ENCODE measurements at regions not wholly inside any gene's neighbourhood (a gene's known extent, or its start where the extent isn't known, plus 50 kb on each side); places are given as distances from the start of the nearest gene placed in this dataset.

DNA sequence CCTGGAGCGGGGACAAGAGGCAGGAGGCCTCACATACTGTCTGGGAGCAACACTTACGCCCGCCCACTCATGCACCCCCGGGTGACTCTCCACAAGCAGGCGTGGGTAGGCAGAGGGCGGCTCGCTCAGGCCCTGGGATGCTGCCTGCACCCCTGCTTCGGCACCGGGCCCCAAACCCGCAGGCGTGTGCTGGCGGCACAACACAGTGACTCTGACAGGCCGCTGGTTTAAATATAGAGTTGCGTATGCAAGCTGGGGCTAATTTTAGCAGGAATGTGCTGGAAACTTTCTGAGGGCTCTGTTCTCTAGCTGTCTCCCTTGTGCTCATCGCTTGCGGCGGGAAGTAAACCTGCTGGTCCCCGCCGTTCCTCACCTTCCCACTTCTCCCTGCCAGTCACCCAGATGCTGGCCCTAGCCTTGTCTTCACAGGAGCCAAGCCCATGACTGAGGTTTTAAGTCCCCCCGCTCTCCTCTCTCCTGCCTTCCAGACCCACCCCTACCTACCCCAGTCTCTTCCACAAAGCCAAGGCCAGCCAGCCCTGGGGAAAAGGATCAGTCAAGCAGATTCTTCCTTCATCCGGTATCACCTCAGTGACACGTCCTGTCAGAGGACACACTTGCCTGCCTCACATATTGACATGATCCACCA lies 94.5 kb upstream of the FOXP4 start:
- DNase-seq (ENCODE audit: low spot score) = peak; percentile 76

DNA sequence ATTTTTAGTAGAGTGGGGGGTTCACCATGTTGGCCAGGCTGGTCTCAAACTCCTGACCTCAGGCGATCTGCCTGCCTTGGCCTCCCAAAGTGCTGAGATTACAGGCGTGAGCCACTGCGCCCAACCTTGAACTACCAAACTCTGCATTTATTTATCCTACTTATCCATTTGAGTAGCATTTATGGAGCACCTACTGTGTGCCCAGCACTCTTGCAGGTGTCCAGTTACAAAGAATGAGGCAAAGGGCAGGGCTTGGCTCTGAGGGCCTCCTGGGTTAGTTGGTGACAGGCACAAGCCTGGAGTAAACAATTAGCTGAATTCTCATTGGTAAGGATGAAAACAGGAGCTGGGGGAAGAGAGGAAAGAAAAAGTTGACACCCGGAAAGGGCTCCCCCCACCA lies 93.4 kb upstream of the FOXP4 start:
- no peak for DNase-seq (ENCODE audit: low spot score)

DNA sequence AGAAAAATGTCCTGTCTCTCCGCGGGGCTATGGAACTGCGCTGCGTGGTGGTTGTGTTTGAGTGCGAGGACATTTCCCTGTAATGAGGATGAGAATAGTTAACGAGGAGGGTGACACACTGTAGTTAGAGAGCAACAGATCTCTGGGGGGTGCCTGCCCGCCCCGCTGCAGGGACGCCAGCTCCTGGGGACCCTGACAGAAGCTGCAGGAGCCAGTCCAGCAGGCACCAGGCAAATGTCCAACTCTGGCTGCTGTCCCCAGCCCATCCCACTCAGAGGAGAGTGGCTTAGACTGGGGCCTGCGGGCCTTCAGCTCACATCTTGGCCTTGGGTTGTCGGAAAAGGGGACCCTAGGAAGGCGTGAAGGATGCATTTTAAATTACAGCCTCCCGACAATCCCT lies 92.9 kb upstream of the FOXP4 start:
- no peak for DNase-seq (ENCODE audit: low spot score)

DNA sequence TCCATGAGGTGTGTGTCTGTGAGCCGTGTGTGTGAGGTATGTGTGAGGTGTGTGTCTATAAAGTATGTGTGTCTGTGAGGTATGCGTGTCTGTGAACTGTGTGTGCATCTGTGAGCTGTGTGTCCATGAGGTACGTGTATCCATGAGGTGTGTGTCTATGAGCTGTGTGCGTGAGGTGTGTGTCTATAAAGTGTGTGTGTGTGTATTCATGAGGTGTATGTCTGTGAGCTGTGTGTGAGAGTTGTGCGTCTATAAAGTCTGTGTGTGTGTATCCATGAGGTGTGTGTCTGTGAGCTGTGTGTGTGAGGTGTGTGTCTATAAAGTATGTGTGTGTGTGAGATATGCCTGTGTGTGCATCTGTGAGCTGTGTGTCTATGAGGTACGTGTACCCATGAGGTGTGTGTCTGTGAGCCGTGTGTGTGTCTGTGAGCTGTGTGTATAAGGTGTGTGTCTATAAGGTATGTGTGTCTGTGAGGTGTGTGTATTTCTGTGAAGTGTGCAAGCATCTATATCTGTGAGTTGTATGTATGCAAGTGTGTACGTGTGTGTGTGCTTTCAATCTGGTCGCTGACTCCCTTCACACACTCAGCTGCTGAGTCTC lies 91.9 kb upstream of the FOXP4 start:
- DNase-seq (ENCODE audit: low spot score) = no peak

DNA sequence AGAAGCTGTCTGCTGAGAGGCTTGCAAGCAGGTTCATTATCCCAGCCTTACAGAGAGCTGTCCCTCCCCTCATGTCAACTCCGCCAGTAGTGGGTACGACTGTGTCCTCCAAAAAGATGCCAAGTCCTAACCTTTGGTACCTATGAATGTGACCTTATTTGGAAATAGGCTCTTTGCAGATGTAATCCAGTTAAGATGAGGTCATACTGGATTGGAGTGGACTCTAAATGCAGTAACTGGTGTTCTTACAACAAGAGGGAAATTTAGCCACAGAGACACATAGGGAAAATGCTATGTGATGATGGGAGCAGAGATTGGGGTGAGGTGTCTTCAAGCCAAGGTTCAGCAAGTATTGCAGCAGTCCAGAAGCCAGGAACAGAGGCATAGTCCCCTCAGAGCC lies 90.8 kb upstream of the FOXP4 start:
- no peak for DNase-seq (ENCODE audit: low spot score)

DNA sequence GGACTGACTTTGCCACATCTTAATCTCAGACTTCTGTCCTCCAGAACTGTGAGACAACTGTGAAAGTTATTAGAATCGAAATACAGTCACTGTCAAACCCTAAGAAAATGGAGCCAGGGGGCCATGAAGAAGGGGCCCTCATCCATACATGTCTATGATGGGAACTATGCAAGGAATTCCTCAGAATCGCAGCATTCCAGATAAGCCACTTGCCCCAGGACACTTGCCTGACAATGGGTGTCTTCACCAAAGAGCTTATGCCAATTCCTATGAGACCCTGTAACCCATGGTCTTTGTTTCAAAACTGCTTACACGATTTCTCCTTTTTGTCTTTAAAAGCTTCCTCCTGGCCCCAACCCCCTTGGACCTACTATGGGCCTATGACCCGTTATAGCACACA lies 90.4 kb upstream of the FOXP4 start:
- DNase-seq (ENCODE audit: low spot score) = no peak

DNA sequence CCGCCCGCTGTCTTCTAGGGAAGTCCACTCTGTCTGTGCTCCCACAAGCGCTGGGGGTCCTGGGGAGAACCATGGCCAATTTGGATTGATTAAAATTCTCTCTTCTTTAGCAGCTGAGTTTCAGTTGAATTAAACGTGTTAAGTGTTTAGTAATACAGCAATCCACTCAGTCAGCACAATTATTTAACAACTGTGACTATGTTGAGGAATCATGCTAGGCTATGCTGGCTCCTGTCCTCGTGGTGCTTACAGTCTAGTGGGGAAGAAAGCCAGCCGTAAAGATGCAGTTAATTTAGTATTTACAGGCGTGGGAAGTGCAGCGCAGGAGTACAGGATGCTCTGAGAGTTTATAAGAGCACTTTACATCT lies 88.9 kb upstream of the FOXP4 start:
- no peak for DNase-seq (ENCODE audit: low spot score)

DNA sequence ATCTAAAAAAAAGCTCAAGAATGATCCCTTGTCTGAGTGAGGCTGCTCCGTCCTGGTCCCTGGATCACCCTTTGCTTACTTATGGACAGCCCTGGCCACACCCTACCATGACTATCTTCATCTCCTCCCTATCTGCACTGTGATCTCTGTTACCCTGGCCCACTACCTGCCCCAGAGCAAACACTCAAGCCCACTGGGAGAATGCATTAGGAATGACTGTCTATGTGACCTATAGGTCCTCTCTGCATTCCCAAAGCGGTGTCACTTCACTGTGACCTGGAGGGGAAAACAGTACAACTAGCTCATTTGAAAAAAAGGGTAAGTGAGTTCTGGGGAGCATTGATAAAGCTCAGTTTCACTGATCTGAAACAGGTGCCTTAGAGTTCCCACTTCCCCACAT lies 86.4 kb upstream of the FOXP4 start:
- DNase-seq (ENCODE audit: low spot score) = no peak

DNA sequence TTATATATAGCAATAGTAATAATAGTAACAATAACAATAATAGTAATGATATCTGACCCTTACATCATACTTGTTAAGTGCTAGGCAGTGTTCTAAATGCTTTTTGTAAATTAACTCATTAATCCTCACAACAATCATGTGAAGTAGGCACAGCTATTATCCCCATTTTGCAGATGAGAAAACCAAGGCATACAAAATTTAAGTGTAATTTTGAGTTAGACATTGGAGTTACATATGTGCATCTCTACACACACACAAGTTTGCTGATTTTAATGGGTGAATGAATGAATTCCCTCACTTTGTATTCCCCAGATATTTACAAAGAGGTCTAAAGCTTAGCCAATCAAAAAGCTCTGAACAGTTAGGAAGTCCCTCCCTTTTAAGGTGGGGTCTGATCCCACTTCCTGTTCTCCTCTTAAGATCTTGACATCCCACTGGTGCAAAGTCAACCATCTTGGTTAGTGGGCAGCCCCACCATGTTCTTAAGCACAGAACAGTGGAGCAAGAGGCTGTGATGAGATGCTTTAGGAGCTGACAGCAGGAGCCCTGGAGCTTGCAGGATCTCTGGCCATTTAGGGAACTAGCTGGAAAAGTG lies 85.3 kb upstream of the FOXP4 start:
- DNase-seq (ENCODE audit: low spot score) = no peak

DNA sequence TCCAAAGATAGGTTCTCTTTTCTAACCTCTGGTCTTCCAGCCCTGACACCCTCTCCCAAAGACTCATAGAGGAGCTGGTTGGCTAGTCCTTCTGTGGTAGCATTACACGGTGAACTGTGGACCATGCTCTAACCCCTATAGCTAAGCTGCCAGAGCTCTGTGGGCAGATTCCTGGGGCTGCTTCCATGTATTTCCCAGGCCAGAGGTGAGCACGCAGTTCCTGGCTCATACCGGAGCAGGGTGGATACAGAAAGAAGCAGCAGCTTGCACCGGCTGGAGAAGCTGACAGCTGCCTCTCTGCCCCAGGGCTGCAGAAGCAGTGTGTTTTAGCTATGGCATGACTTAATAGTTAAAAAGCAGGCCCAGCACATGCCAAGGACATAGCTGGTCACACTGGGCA lies 84.1 kb upstream of the FOXP4 start:
- DNase-seq (ENCODE audit: low spot score) = no peak

DNA sequence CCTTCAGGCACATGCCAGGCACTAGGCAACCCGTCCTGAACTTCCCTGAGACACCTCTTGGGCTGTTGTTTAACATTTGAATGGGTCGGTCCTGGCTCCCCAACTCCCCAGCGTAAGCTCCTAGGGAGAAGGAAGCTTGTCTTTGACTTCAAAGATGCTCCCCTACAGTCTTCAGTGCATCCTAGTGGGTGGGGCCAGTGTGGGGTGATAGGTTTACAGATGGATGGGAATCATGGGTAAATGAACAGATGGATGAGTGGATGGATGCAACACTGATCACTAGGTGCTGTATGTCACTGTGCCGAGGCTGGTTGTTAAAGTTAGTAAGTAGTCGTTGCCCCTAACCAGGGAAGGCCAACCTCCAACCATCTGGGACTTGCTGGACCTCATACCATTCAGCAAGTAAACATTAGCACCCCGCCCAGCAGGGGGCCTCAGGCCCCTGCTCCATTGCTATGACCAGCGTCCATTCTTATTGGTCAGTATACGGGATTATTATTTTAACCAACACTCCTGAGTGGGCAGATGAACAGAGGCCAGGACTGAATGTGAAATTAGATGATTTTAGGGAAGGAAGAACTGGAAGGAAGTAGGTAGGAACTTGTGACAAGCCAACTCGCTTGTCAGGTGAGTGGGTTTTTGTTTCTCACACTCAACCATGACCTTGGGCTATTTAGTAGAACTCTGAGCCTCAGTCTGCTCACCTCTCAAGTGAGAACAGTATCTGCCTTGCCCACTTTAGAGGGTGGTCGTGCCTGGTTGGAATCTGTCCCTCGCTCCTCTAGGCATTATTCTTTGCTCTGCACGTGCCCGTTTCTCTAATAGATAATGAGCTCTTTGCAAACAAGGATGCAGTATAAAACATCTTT lies 82.9 kb upstream of the FOXP4 start:
- DNase-seq (ENCODE audit: low spot score) = peak; percentile 82

DNA sequence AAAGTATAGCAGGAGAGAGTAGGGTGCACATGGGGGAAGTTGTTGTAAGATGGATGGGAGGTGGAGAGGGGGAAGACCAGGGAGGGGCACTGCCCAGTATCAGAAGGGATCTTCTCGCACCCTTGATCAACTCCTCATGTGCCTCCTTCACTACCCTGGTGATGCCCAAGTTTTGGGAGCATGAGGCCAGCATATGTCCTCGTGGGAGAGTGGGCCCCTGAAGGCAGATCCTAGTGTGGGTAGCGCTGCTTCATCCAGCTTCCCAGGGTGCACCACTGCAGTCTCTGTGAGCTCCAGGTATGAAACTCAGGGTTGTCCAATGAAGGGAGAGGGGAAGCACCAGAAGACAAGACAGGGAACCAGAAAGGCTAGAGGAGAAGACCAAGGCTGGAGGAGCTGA lies 82.2 kb upstream of the FOXP4 start:
- DNase-seq (ENCODE audit: low spot score) = no peak

DNA sequence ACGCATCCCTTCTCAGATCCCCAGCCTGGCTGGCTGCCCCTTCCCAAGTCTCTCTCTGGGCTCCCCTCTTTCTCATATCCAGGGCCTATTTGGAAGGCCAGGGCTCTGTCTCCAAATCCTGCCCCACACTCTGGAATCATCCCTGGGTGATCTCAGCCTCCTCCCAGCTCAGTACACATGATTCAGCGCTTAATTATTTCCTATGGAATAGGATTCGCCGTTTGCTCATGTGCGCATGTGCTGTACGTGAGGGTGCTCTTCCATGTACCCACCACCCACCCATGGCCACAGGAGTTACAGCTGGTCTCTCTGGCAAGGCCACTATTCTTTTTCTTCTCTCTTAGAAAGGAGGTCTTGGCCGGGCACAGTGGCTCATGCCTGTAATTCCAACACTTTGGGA lies 81.7 kb upstream of the FOXP4 start:
- peak; percentile 32 for DNase-seq (ENCODE audit: low spot score)

DNA sequence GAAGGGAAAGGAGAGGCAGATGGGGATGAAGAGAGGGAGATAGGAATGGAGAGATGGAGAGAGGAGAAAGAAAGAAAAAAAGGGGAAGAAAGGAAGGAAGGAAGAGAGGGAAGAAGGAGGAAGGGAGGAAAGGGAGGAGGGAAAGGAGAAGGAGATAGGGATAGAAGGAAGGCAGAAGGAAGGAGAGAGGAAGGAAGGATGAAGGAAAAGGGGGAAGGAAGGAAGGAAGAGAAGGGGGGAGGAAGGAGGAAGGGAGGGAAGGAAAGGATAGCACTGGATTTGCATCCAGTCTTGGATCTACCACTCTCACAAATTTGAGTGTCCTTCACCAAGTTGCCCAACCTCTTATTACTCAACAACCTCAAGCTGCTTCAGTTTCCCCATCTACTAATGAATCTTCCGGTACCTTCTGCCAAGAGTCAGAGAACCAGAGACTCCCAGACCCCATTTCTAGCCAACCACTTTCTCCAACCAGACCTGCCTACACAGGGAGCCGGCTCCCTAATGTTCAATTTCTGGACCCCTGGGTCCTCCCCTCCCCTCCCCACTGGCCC lies 79.7 kb upstream of the FOXP4 start:
- DNase-seq (ENCODE audit: low spot score) = no peak

DNA sequence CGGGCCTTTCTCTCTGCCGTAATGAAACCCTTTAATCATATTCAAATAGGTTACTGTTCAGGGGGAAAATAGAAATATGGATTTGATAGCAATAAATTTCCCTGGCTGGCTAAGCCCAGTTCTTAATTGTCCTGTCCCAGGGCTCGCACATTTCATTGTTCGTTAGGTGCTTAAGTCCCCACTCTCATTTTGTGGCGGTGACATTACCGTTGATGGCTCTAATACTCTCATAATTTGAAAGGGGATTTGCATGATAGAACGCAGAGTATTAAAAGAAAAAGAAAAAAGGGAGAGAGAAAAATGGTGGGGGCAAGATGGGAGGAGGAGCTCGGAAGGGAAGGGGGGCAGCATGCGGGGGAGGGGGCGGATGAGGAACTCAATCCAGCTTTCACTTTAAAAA lies 79.1 kb upstream of the FOXP4 start:
- DNase-seq (ENCODE audit: low spot score) = no peak

DNA sequence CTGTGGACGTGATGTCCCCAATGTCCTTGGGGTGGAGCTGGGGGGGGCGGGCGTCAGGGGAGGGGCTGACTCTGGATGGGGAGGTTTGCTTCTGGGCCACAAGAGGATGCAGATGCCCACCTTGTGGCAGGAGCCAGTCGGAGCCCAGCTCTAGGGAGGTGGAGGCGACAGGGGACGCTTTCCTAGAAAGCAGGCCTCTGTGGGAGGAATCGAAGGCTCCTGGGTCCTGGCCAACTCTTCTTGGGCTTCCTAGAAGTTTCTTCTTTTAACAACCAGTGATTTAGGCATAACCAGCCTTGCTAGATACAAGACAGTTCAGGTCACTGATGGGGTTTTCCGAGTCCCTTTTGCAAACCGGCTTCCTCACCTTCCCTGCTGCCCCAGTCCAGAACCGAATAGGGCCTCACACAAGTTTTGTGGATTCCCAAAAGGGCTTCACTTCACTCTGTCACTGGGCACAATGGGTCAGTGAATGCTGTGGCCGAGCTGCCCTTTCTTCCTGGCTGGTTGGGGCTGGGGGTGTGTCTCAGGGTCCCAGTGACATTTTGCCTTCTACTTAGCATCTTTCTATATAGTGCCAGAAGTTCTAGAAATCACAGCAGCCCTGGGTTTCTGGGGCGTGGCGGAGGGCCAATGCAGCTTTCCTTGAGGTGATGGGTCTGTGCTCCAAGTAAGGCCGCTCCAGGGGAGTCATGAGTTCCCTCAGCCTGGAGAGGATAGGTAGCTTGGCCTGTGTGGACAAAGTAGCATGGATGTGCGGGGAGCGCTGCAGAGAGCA lies 78.4 kb upstream of the FOXP4 start:
- no peak for DNase-seq (ENCODE audit: low spot score)

DNA sequence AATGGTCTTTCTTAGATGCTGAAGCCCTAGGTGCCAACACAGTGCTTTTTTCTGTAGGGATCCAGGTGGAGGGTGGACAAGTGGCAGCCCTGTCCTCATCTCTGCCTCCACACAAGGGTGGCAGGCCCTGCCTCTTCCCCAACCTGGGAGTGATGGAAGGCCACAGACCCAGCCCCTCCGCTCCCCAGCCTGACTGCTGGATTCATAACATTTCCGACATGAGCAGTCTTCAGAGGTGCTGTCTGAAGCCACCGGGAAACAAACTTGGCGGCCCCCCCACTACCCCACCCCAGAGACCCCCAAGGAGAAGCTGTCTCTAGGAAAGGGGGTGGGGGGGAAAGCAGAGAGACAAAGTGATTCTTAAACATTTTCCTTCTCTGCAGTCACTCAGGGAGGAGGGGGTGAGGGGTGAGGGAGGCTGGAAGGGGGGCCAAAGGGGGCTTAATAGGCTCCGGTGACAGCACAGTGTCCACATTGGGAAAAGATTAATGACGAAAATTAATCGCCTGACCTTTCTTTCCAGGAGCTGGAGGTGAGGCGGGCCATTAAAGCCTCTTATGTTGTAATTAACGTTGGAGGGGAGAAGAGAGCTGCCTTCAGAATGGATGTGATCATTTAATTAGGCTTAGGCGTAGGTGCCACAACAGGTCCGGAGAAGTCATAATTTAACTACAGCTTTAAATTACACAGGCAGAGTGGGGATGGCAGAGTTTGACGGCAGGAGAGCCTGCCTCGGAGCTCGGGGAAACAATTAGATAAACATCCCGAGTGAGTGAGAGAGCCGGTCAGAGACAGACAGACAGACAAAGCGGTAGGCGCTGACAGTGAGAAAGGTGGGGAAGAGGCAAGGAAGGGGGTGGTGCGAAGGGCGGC lies 76.8 kb upstream of the FOXP4 start:
- no peak for DNase-seq (ENCODE audit: low spot score)

DNA sequence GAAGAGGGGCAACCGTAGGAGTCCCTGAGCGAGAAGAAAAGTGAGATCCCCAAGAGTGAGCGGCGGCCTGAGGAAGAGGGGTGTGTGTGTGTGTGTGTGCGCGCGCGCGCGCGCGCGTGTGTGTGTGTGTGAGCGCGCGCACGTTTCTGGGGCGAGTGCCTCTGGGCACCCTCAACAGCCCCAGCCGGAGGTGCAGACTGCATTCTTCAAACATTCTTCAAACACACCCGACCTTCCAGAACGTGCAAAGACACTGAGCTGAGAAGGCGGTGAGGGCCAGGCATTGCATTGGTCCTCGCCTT lies 76.2 kb upstream of the FOXP4 start:
- no peak for DNase-seq (ENCODE audit: low spot score)

DNA sequence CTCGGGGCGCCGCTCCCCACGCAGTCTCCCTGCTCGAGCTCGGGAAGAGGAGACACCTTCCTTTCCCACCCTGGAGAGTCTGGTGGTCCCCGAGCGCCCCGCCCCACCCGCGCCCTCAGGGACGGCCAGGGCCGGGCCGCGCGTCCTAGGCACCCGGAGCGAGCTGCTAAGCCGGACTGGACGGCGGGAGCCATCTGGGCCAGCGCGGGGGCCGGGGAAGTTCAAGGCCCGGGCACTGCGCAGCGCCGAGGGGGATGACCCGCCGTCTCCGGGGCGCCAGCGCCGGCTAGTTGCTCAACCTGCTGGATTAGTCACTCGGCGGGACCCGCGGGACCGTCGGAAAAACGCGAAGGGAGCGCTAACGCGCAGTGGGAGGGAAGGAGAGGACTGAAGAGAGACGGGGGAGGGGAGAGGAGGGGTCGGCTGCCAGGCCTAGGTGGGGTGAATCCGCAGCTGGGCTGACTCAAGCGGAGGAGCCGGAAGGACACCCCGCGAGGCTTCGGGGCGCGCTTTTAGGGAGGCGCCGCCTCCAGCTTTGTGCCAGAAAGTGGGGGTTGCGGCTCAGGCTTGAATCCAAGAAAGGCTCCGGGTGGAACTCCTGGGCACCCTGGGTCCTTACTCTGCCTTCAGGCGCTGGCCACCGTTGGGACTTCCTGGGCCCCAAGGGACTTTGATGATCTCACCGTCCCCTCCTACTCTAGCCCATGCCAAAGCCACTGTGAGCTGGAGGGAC lies 75.7 kb upstream of the FOXP4 start:
- peak; percentile 54 for DNase-seq (ENCODE audit: low spot score)

DNA sequence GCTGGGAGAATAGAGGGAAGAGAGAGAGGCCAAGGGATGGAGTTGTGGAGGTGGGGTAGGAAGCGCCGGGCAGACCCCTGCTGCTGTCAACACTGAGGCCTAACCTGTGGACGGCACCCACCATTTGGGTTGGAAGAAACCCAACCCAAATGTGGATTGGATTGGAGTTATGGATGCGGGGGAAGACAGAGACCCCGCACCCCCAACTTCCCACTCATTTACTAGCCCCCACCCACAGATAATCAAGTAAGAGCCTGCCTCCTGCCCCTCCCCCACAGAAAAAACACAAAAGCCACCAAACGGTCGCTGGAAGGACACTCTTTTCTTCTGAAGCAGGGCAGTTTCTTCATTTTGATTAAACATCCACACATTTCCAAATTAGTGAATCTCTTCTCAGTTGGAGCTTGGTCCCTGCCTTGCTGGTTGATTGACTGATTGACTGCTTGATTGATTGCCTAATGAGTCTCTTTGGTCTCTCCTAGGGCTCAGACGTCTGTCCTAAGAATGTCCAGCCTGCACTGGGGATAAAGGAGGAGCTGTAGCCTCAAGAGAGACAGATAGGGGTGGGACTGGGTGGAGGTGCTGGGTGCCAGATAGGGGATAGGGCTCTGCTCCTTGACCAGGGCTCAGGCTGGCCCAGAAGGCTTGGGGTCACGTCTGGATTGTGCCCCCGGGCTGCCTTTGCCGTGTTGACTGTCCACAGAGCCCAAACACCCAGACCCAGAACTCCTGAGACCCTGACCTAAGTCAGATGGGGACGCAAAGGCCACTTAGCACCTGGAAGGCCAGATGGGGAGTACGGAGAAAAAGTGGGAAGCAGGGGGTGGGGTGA lies 74.9 kb upstream of the FOXP4 start:
- DNase-seq (ENCODE audit: low spot score) = no peak

All from AG08395 (cell line).